IMR-90 (cell line): ENCODE measurements at regions not wholly inside any gene's neighbourhood (a gene's known extent, or its start where the extent isn't known, plus 50 kb on each side); places are given as distances from the start of the nearest gene placed in this dataset.
"Not testable (repeated sequence)": the region's sequence is repeated elsewhere in the genome, so short reads cannot be mapped to it uniquely, and the experiment has no call there.

ENCODE experiments used
- BHLHE40 ChIP-seq: fragments of 150-350 bp; IDR thresholded peaks from 2 replicates; pipeline ENCODE4 v1.6.1; 2016; ENCODE audit warnings: mild to moderate bottlenecking, low read depth, low read length
- CEBPB ChIP-seq: IDR thresholded peaks from 2 replicates; pipeline ENCODE4 v1.6.1; 2012; ENCODE audit warnings: low read depth, low read length, improper control_type of control experiment
- CTCF ChIP-seq: conservative IDR thresholded peaks from 2 replicates; pipeline ENCODE4 v1.5.1; 2012; ENCODE audit warnings: mild to moderate bottlenecking, low read depth, low read length, improper control_type of control experiment
- ELK1 ChIP-seq: fragments of 150-350 bp; IDR thresholded peaks from 2 replicates; pipeline ENCODE4 v1.6.1; 2016; ENCODE audit warnings: low read depth, mild to moderate bottlenecking, low read length, moderate library complexity, borderline replicate concordance
- FOS ChIP-seq: fragments of 150-350 bp; IDR thresholded peaks from 2 replicates; pipeline ENCODE4 v1.6.1; 2016; ENCODE audit warnings: low read depth, low read length
- MAFK ChIP-seq: IDR thresholded peaks from 2 replicates; pipeline ENCODE4 v1.6.1; 2012; ENCODE audit warnings: low read depth, low read length, improper control_type of control experiment
- POLR2A ChIP-seq: IDR thresholded peaks from 2 replicates; pipeline ENCODE4 v1.6.1; 2012; ENCODE audit warnings: mild to moderate bottlenecking, low read depth, low read length
- RAD21 ChIP-seq: IDR thresholded peaks from 2 replicates; pipeline ENCODE4 v1.6.1; 2012; ENCODE audit warnings: low read length, improper control_type of control experiment
- RCOR1 ChIP-seq: IDR thresholded peaks from 2 replicates; pipeline ENCODE4 v1.6.1; 2012; ENCODE audit warnings: mild to moderate bottlenecking, low read length, improper control_type of control experiment; ENCODE audit not compliant: insufficient replicate concordance
- RFX5 ChIP-seq: IDR thresholded peaks from 2 replicates; pipeline ENCODE4 v1.8.0; 2012; ENCODE audit warnings: low read depth, mild to moderate bottlenecking, low read length, moderate library complexity
- SMC3 ChIP-seq: fragments of 150-350 bp; IDR thresholded peaks from 2 replicates; pipeline ENCODE4 v1.6.1; 2016; ENCODE audit warnings: low read depth, mild to moderate bottlenecking, antibody characterized with exemption, low read length, moderate library complexity
- USF2 ChIP-seq: fragments of 150-350 bp; IDR thresholded peaks from 2 replicates; pipeline ENCODE4 v1.6.1; 2017; ENCODE audit warnings: mild to moderate bottlenecking, antibody characterized with exemption, low read length, low read depth

GRCh38 chr16:46395391-46395921, 225.7 kb downstream of the SHCBP1 start:
- not testable (repeated sequence) for TF ChIP-seq CTCF, POLR2A, CEBPB, RFX5, ELK1, MAFK, SMC3, USF2, BHLHE40, FOS, RCOR1, RAD21
